Endodermal cell (in vitro differentiated cells): ENCODE measurements at regions not wholly inside any gene's neighbourhood (a gene's known extent, or its start where the extent isn't known, plus 50 kb on each side); places are given as distances from the start of the nearest gene placed in this dataset.

Experiments
- DNase-seq: peaks from one replicate; pipeline ENCODE4 v3.0.0-alpha.2; 2017
- H3K27ac ChIP-seq: 2 replicates; pipeline ENCODE4 v1.5.1; 2013; ENCODE audit warnings: mild to moderate bottlenecking, low read depth, low read length, moderate library complexity
- H3K27me3 ChIP-seq: 2 replicates; pipeline ENCODE4 v1.6.1; 2013; ENCODE audit warnings: mild to moderate bottlenecking, low read length, moderate library complexity; ENCODE audit not compliant: insufficient read depth, control insufficient read depth, poor library complexity, severe bottlenecking
- H3K36me3 ChIP-seq: 2 replicates; pipeline ENCODE4 v1.7.0; 2013; ENCODE audit warnings: mild to moderate bottlenecking, low read length, moderate library complexity; ENCODE audit not compliant: control insufficient read depth, insufficient read depth
- H3K4me1 ChIP-seq: one replicate; pipeline ENCODE4 v1.7.0; 2013; ENCODE audit warnings: low read length; ENCODE audit not compliant: control insufficient read depth, insufficient read depth
- H3K4me3 ChIP-seq: 2 replicates; pipeline ENCODE4 v1.5.1; 2013; ENCODE audit warnings: mild to moderate bottlenecking, low read length, moderate library complexity
- H3K9ac ChIP-seq: 2 replicates; pipeline ENCODE4 v1.6.1; 2013; ENCODE audit warnings: mild to moderate bottlenecking, low read length, moderate library complexity; ENCODE audit not compliant: poor library complexity, severe bottlenecking; ENCODE audit errors: extremely low read depth
- H3K9me3 ChIP-seq: 2 replicates; pipeline ENCODE4 v1.6.1; 2013; ENCODE audit warnings: mild to moderate bottlenecking, low read length, moderate library complexity; ENCODE audit not compliant: control insufficient read depth
- H3K27ac Mint-ChIP-seq: 2 replicates; pipeline ENCODE4 v1.8.0; 2020; ENCODE audit warnings: mixed read lengths
- H3K27me3 Mint-ChIP-seq: 2 replicates; pipeline ENCODE4 v1.8.0; 2021; ENCODE audit warnings: mild to moderate bottlenecking, mixed read lengths; ENCODE audit not compliant: insufficient read depth
- H3K36me3 Mint-ChIP-seq: 2 replicates; pipeline ENCODE4 v1.8.0; 2020; ENCODE audit warnings: low read depth, mixed read lengths
- H3K4me1 Mint-ChIP-seq: 2 replicates; pipeline ENCODE4 v1.8.0; 2020; ENCODE audit warnings: mixed read lengths
- H3K4me3 Mint-ChIP-seq: 2 replicates; pipeline ENCODE4 v1.8.0; 2020; ENCODE audit warnings: mild to moderate bottlenecking, moderate library complexity, mixed read lengths
- H3K9me3 Mint-ChIP-seq: 2 replicates; pipeline ENCODE4 v1.8.0; 2020; ENCODE audit warnings: mild to moderate bottlenecking, mixed read lengths
- WGBS, 2 experiments: methylation state at CpG; one replicate each; pipeline versions ENCODE4 v1.1.5 to v1.1.7; 2013; ENCODE audit warnings: missing lambda C conversion rate in 2 of 2, mixed read lengths in 1 of 2; ENCODE audit not compliant: insufficient coverage in 1 of 2, insufficient read length in 1 of 2; 5-methylcytosine and 5-hydroxymethylcytosine counted together
- TF ChIP-seq, protein P1 (sequence below): fragments of 200-600 bp; sonication (generic); conservative IDR thresholded peaks from 2 replicates; pipeline ENCODE4 v1.5.0; 2021; ENCODE audit warnings: antibody characterized with exemption, mild to moderate bottlenecking

- H3K9me3 Mint-ChIP-seq = peaks cover 8% of the 10 kb centered on the region
- Histone ChIP-seq H3K4me3 (no peak overlapping the region), H3K4me1 (no peaks in the 10 kb centered on the region), H3K9me3 (no peaks in the 10 kb centered on the region), H3K36me3 (no peaks in the 10 kb centered on the region), H3K27ac (no peak overlapping the region), H3K9ac (no peak overlapping the region), H3K27me3 (no peaks in the 10 kb centered on the region)
- H3K27ac Mint-ChIP-seq = no peak overlapping the region
- H3K4me3 Mint-ChIP-seq = no peak overlapping the region
- H3K4me1 Mint-ChIP-seq = peaks cover 38% of the 10 kb centered on the region
- no peak for DNase-seq
- TF ChIP-seq, protein P1, sequence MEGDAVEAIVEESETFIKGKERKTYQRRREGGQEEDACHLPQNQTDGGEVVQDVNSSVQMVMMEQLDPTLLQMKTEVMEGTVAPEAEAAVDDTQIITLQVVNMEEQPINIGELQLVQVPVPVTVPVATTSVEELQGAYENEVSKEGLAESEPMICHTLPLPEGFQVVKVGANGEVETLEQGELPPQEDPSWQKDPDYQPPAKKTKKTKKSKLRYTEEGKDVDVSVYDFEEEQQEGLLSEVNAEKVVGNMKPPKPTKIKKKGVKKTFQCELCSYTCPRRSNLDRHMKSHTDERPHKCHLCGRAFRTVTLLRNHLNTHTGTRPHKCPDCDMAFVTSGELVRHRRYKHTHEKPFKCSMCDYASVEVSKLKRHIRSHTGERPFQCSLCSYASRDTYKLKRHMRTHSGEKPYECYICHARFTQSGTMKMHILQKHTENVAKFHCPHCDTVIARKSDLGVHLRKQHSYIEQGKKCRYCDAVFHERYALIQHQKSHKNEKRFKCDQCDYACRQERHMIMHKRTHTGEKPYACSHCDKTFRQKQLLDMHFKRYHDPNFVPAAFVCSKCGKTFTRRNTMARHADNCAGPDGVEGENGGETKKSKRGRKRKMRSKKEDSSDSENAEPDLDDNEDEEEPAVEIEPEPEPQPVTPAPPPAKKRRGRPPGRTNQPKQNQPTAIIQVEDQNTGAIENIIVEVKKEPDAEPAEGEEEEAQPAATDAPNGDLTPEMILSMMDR = no peak
- WGBS, 2 experiments = 96 to 100% methylated on average over 2 of the region's 2 CpGs
- H3K36me3 Mint-ChIP-seq = peaks cover 2% of the 10 kb centered on the region
- H3K27me3 Mint-ChIP-seq = peaks cover 18% of the 10 kb centered on the region
These were observed 113.8 kb upstream of the SCN7A start for GRCh38 chr2:166607880-166608279.

DNA sequence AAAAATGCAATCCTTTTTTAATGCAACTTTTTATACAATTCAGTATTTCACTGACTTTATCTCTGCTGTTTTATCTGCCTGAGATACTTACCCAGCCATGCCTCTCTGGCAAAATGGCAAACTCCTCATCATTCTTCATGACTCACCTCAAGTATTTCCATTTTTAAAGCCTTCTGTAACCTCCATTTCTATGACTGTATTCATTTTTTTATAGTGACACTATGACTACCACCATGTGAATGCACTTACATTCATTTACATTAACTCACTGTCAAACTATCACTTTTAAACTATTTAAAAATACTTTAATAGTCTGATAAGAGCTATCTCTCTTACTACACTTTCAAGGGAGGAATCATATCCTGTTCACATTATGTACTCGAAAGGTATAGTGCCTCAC, 99.4 kb upstream of the SCN7A start:
- peaks cover 27% of the 10 kb centered on the region for H3K9me3 Mint-ChIP-seq
- WGBS, 2 experiments = 96% methylated on average over 1 of the region's 1 CpG; no CpG with 5 or more reads in 1 of the 2 experiments
- Histone ChIP-seq H3K27me3 (no peaks in the 10 kb centered on the region), H3K9me3 (peaks cover 19% of the 10 kb centered on the region), H3K27ac (no peak overlapping the region), H3K36me3 (no peaks in the 10 kb centered on the region), H3K9ac (no peak overlapping the region), H3K4me1 (no peaks in the 10 kb centered on the region), H3K4me3 (no peak overlapping the region)
- H3K27me3 Mint-ChIP-seq = no peaks in the 10 kb centered on the region
- H3K4me1 Mint-ChIP-seq = no peaks in the 10 kb centered on the region
- no peak overlapping the region for H3K4me3 Mint-ChIP-seq
- no peak overlapping the region for H3K27ac Mint-ChIP-seq
- DNase-seq = no peak
- TF ChIP-seq, protein P1 = no peak
- H3K36me3 Mint-ChIP-seq = peaks cover 5% of the 10 kb centered on the region

- Histone ChIP-seq H3K4me3 (no peak overlapping the region), H3K4me1 (no peaks in the 10 kb centered on the region), H3K9ac (no peak overlapping the region), H3K27ac (no peak overlapping the region), H3K36me3 (no peaks in the 10 kb centered on the region), H3K27me3 (no peaks in the 10 kb centered on the region), H3K9me3 (peaks cover 12% of the 10 kb centered on the region)
- no peaks in the 10 kb centered on the region for H3K27me3 Mint-ChIP-seq
- peaks cover 5% of the 10 kb centered on the region for H3K36me3 Mint-ChIP-seq
- 93 to 100% methylated on average over 2 of the region's 3 CpGs for WGBS, 2 experiments
- H3K4me3 Mint-ChIP-seq = no peak overlapping the region
- H3K9me3 Mint-ChIP-seq = peaks cover 21% of the 10 kb centered on the region
- no peaks in the 10 kb centered on the region for H3K4me1 Mint-ChIP-seq
- no peak overlapping the region for H3K27ac Mint-ChIP-seq
- TF ChIP-seq, protein P1 = no peak
- DNase-seq = no peak
These were observed 98.7 kb upstream of the SCN7A start for GRCh38 chr2:166592750-166593149.
